ENCODE measurements at regions not wholly inside any gene's neighbourhood (a gene's known extent, or its start where the extent isn't known, plus 50 kb on each side); places are given as distances from the start of the nearest gene placed in this dataset.

DNA sequence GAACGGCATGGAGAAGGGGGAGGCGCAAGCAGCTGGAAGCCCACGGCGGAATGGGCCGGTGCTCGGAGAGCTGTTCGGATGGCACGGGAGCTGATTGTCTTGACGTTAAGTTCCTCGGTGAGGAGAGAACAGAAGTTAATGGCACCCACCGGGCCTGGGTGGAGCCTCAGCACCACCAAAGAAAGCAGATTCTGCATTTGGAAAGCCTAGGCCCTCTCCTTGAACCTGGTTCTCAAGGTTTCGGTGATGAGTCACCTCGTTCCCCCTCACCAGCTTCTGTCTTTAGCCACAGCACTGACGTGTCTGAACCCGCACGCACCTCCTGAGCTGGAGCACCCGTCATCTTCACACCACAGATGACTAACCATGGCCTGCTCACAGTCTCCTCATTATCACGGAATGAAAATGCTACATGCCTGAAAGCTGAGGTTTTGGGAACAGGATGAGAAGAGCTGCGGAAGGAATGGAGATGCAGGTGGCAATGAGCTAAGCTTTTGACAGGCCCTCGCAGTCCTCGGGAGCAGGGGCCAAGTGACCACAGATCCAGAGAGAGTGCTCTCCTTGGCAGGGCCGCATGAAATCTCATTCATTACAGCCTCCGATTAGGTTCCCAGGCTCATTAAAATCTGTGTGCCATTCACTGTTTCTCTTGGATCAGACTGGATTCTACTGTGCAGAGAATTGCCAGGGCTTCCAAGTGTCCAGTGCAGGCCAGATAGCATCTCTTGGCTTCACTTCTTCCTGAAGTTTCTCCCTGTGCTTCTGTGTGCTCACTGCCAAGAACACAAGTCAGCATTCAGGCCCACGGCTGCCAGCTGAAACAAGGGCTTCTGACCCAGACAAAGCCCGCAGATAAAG, 96.3 kb upstream of the DLG1 start:
- TF ChIP-seq SP2 (IDR thresholded peaks at IDR 0.05; ENCODE audit: low read length) = no peak
- TF ChIP-seq EZH2 (IDR thresholded peaks at IDR 0.05; ENCODE audit: low read depth, low read length, severe bottlenecking) = no peak
- TF ChIP-seq KDM1A (IDR thresholded peaks at IDR 0.05; ENCODE audit: borderline replicate concordance, low read length) = no peak
- TF ChIP-seq SIN3A (conservative IDR thresholded peaks at IDR 0.05 in 1 of 2, IDR thresholded peaks at IDR 0.05 in 1 of 2; ENCODE audit: low read depth in 1 of 2, low read length in 2 of 2) = no peak
- TF ChIP-seq, protein P1, sequence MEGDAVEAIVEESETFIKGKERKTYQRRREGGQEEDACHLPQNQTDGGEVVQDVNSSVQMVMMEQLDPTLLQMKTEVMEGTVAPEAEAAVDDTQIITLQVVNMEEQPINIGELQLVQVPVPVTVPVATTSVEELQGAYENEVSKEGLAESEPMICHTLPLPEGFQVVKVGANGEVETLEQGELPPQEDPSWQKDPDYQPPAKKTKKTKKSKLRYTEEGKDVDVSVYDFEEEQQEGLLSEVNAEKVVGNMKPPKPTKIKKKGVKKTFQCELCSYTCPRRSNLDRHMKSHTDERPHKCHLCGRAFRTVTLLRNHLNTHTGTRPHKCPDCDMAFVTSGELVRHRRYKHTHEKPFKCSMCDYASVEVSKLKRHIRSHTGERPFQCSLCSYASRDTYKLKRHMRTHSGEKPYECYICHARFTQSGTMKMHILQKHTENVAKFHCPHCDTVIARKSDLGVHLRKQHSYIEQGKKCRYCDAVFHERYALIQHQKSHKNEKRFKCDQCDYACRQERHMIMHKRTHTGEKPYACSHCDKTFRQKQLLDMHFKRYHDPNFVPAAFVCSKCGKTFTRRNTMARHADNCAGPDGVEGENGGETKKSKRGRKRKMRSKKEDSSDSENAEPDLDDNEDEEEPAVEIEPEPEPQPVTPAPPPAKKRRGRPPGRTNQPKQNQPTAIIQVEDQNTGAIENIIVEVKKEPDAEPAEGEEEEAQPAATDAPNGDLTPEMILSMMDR (IDR thresholded peaks at IDR 0.05; ENCODE audit: control extremely low read depth in 1 of 3, insufficient read depth in 1 of 3, low read depth in 1 of 3, low read length in 3 of 3) = no peak
- TF ChIP-seq EGR1 (IDR thresholded peaks at IDR 0.05; ENCODE audit: borderline replicate concordance, low read depth, low read length) = no peak
- TF ChIP-seq SP1 (IDR thresholded peaks at IDR 0.05; ENCODE audit: low read depth, low read length) = no peak
- no peak for TF ChIP-seq EP300 (IDR thresholded peaks at IDR 0.05; ENCODE audit: borderline replicate concordance in 1 of 2, low read depth in 2 of 2, low read length in 2 of 2)

All from H1 (cell line).